Epithelial cell of esophagus (primary cell): ENCODE measurements at regions not wholly inside any gene's neighbourhood (a gene's known extent, or its start where the extent isn't known, plus 50 kb on each side); places are given as distances from the start of the nearest gene placed in this dataset.
A peak's percentile ranks its signal among the peaks of the same experiment; 100 is the strongest.

Source experiments
- DNase-seq: peaks from one replicate; pipeline ENCODE4 v3.0.0; 2010; ENCODE audit warnings: low read depth
- H3K4me3 ChIP-seq: 2 replicates; pipeline ENCODE4 v1.5.1; 2011; ENCODE audit warnings: mild to moderate bottlenecking, low read length, control low read depth
- TF ChIP-seq, protein P1 (sequence below): IDR thresholded peaks from 2 replicates; pipeline ENCODE4 v1.5.1; 2011; ENCODE audit warnings: low read depth, mild to moderate bottlenecking, low read length, control low read depth, inconsistent platforms; ENCODE audit not compliant: insufficient read depth; ENCODE audit errors: missing control alignments

DNA sequence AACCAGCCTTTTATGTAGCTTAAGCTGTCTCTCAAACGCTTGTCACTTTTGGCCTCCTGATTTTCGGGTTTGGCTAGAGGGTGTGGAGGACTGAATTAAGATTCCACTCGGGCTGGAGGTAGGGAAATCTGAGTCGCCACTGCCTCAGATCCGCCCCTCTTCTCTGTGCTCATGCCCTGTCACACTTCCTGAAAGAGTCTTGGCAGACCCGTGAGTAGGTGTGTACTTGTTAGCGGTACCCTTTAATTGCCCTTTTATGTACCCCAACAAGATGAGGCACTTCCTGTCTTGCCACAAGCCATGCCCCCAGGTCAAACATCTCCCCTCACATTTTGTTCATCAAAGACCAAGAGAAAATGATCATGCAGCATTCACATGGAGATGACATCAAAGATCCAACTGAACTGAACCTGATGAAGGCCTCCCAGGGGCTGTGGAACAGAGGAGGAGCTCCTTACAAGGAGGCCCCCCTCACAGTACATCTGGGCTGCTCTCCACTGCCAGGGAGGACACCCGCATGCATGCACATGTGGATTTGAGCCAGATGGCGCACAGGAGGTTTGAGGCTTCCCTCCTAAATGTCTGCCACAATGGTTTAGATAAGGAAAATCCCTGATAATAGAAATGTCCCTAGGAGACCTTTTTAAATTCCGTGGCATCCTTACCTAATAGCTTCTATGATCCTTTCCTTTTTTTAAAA is 86.5 kb upstream of the CDKN3 start:
- TF ChIP-seq, protein P1, sequence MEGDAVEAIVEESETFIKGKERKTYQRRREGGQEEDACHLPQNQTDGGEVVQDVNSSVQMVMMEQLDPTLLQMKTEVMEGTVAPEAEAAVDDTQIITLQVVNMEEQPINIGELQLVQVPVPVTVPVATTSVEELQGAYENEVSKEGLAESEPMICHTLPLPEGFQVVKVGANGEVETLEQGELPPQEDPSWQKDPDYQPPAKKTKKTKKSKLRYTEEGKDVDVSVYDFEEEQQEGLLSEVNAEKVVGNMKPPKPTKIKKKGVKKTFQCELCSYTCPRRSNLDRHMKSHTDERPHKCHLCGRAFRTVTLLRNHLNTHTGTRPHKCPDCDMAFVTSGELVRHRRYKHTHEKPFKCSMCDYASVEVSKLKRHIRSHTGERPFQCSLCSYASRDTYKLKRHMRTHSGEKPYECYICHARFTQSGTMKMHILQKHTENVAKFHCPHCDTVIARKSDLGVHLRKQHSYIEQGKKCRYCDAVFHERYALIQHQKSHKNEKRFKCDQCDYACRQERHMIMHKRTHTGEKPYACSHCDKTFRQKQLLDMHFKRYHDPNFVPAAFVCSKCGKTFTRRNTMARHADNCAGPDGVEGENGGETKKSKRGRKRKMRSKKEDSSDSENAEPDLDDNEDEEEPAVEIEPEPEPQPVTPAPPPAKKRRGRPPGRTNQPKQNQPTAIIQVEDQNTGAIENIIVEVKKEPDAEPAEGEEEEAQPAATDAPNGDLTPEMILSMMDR, result no peak
- H3K4me3 ChIP-seq, result no peak overlapping the region

DNA sequence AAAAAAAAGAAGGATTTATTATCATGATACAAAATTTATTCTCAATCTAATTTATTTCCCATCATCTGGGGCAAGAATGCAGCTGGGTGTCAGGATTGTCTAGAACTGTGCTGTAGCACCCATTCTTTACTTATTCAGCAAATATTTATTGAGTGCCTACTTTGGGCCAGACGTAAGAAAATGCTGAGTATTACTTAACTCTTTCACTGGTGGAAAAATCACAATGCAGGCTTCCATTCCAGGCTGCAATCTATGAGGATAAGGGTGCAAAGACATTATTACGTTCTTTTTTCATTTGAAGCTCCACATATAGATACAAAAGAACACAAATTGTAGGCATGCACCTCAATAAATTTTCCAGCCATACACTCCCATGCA is 86.0 kb upstream of the CDKN3 start:
- no peak for DNase-seq
- no peak overlapping the region for H3K4me3 ChIP-seq

More for the DNA sequence above, 86.5 kb upstream of the CDKN3 start:
- DNase-seq, result peak; percentile 43

DNA sequence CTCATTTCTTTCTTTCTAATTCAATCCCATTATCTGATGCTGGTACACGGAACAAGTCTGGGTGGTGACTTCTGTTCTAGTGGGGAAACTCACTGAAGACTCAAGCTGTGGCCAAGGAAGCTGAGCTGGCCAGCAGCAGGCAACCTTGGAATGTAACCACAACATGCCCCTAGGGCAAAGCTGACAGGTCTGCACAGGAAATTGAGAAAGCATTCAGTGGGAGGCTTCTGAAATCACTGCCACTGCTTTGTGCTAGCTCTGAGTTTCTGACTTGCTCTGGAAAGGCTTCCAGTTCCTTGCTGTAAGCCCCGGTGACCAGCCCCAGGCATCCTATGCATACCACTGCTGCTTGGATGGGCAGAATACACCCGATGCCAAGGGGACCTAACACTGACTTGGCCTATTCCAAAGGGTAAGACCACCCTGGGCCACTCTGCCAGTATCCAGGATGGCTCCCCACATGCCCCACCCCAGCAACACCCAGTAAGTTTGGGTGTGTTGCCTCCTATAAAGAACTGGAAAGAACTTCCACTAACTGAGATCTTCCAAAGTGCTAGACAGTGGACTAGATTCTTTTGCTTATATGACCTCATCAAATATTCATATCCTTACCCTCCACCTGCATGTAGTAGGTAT is 84.5 kb upstream of the CDKN3 start:
- H3K4me3 ChIP-seq, result no peak overlapping the region
- peak; percentile 100 for DNase-seq
- TF ChIP-seq, protein P1, result no peak

More for the DNA sequence above, 86.0 kb upstream of the CDKN3 start:
- TF ChIP-seq, protein P1, result no peak

DNA sequence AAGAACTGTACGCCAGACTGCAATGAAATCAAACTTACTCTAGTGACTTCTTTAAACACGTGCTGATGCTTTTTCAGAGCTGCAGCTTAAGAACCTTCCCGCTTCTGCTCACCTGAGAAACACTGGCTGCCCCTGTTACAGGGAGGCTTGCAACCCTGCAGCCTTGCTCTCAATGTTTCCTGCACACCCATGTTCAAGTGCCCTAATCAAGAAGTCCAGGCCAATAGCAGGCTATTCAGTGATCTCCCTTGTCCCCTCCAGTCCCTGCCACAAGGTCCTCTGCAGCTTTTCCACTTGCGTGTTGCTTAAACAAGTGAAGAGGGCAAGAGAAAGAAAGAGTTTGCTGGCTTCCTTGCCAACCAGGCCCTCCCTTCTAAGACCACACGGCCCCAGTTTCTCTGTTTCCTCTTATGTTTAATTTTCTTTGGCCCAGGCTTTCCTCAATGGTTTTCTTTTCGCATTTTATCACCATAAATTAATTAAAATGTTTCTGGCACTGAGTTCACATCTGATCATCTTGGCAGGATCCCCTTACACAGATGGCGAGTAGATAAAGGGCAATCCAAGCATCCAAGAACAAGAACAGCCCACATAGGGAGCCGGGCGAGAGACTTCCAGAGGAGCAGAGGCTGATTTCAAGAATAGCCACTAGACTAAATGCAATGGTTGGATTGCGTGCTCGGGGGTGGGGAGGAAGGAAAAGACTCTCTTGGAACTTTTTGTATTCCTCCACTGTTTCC is 82.3 kb upstream of the CDKN3 start:
- TF ChIP-seq, protein P1, result no peak
- no peak for DNase-seq
- no peak overlapping the region for H3K4me3 ChIP-seq

DNA sequence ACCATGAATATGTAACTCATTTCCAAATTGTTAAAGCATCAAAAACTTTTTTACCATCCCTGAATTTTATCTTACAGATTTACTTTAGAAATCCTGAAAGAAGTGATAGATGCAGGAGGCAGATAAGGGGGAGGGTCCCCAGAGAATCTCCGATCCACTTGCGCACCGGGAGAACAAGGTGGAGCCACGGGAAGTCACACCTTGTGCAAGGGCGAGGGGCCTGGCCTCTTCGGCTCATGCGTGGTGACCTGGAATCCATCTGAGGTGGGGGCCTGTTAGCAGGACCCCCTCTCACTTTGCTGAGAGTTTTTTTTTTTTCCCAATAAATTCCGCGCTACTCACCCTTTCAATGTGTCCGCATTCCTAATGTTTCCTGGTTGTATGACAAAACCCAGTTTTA is 80.2 kb upstream of the CDKN3 start:
- TF ChIP-seq, protein P1, result no peak
- no peak for DNase-seq
- H3K4me3 ChIP-seq, result no peak overlapping the region

DNA sequence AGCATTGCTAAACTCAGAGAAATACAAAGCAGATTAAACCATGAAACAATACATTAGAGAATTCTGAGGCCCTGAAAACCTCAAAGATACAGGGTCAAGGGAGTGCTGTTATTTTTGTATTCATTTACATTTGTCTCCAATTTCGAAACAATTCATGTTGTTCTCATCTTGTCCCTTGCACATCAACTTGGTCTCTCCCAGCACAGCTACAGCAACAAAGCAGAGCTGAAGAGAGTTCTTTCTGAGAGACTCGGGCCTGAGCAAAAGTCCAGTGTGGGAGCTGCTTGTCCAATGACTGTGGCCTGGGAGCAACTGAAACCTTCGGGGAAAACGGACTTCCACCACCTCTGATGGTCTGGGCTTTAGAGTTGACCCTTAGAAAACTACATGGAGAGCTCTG is 79.4 kb upstream of the CDKN3 start:
- TF ChIP-seq, protein P1, result no peak
- H3K4me3 ChIP-seq, result no peak overlapping the region
- DNase-seq, result no peak

DNA sequence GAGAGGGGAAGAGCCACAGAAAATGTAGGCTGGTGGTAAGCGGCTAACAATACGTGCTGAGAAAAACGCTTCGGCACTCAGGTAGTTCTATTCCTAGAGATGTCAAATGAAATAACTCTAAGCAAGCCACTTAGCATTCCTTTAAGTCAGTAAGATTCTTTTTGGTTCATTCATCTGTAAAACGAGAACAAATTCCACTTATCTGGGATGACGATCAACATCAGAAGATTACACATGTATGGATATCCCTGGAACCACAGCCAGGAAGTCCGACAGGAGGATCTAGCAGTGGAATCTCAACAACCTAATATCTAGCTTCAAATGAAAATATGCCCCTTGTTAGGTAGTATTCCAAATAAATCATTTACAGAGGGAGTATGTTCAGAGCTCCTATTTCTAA is 74.6 kb upstream of the CDKN3 start:
- DNase-seq, result no peak
- H3K4me3 ChIP-seq, result no peak overlapping the region
- TF ChIP-seq, protein P1, result no peak
